Caco-2 (cell line): ENCODE measurements at regions not wholly inside any gene's neighbourhood (a gene's known extent, or its start where the extent isn't known, plus 50 kb on each side); places are given as distances from the start of the nearest gene placed in this dataset.

Source experiments
- BruUV-seq: library from RNA; stranded (reverse); fragments of 400-500 nt; replicated peaks from 2 replicates; lab custom pipeline; 2021; lab: Mats Ljungman, UMichigan
- CTCF ChIA-PET: fragments of 300-600 bp; sonication (Branson Sonifier 250); formaldehyde crosslinking; loops from one replicate; lab custom pipeline; 2022; ENCODE audit warnings: antibody characterized with exemption; lab: Charles Lee
- POLR2A ChIA-PET: fragments of 300-600 bp; sonication (Branson Sonifier 250); formaldehyde crosslinking; loops from one replicate; lab custom pipeline; 2022; ENCODE audit warnings: antibody characterized with exemption; lab: Charles Lee
- DNase-seq, 2 experiments: peaks; one replicate each; pipeline versions ENCODE4 v3.0.0 to v3.0.0-alpha.2; 2020 to 2022
- H3K27me3 ChIP-seq: replicated peaks from 2 replicates; pipeline ENCODE4 v1.6.0; 2011; ENCODE audit warnings: low read length; ENCODE audit not compliant: control insufficient read depth, insufficient read depth
- H3K36me3 ChIP-seq: 2 replicates; pipeline ENCODE4 v1.5.1; 2011; ENCODE audit warnings: low read length; ENCODE audit not compliant: control insufficient read depth, insufficient read depth
- H3K4me1 ChIP-seq: fragments of 250-450 bp; sonication (Bioruptor Pico); 2 replicates; pipeline ENCODE4 v1.5.1; 2020; ENCODE audit warnings: mild to moderate bottlenecking
- H3K4me3 ChIP-seq: 2 replicates; pipeline ENCODE4 v1.5.1; 2011; ENCODE audit warnings: low read depth, mild to moderate bottlenecking, control low read depth, low read length
- H3K9me3 ChIP-seq: fragments of 250-450 bp; sonication (Bioruptor Pico); 2 replicates; pipeline ENCODE4 v1.5.1; 2020; ENCODE audit warnings: mild to moderate bottlenecking, moderate library complexity
- H3K27ac Mint-ChIP-seq: one replicate; pipeline ENCODE4 v1.8.0; 2022; ENCODE audit warnings: mixed read lengths; ENCODE audit not compliant: unreplicated experiment
- H3K27me3 Mint-ChIP-seq: one replicate; pipeline ENCODE4 v1.8.0; 2022; ENCODE audit warnings: mixed read lengths; ENCODE audit not compliant: insufficient read depth, unreplicated experiment
- H3K36me3 Mint-ChIP-seq: one replicate; pipeline ENCODE4 v1.8.0; 2022; ENCODE audit warnings: mild to moderate bottlenecking, mixed read lengths; ENCODE audit not compliant: insufficient read depth, unreplicated experiment
- H3K4me1 Mint-ChIP-seq: one replicate; pipeline ENCODE4 v1.8.0; 2022; ENCODE audit warnings: low read depth, mixed read lengths; ENCODE audit not compliant: unreplicated experiment
- H3K4me3 Mint-ChIP-seq: one replicate; pipeline ENCODE4 v1.8.0; 2022; ENCODE audit warnings: mild to moderate bottlenecking, moderate library complexity, mixed read lengths; ENCODE audit not compliant: unreplicated experiment
- H3K9me3 Mint-ChIP-seq: one replicate; pipeline ENCODE4 v1.8.0; 2022; ENCODE audit warnings: mixed read lengths; ENCODE audit not compliant: unreplicated experiment
- CTCF ChIP-seq, 2 experiments: fragments of 200-600 bp in 1 of 2; IDR thresholded peaks; 1 replicate in 1 of 2; 2 replicates in 1 of 2; pipeline versions ENCODE4 v1.5.1 to v1.8.0; 2011 to 2022; ENCODE audit warnings: antibody characterized with exemption in 1 of 2, control low read depth in 1 of 2, inconsistent platforms in 1 of 2, low read depth in 1 of 2, low read length in 1 of 2, mild to moderate bottlenecking in 1 of 2, moderate library complexity in 1 of 2; ENCODE audit not compliant: insufficient read depth in 1 of 2, severe bottlenecking in 1 of 2, unreplicated experiment in 1 of 2
- intact Hi-C: fragments of 100-400 bp; cut with micrococcal nuclease; formaldehyde crosslinking; loops from one replicate; pipeline ENCODE4 v1.10.0; 2022; ENCODE audit not compliant: unreplicated experiment

GRCh38 chr2:199144036-199144435, 313.7 kb downstream of the SATB2 start:
- H3K36me3 Mint-ChIP-seq: no peaks in the 10 kb centered on the region
- no peak overlapping the region for H3K27ac Mint-ChIP-seq
- no peak overlapping the region for H3K4me3 Mint-ChIP-seq
- H3K4me3 ChIP-seq: no peak overlapping the region
- H3K9me3 Mint-ChIP-seq: peaks cover 14% of the 10 kb centered on the region
- no peaks in the 10 kb centered on the region for H3K4me1 ChIP-seq
- POLR2A ChIA-PET: no interaction called here
- H3K27me3 Mint-ChIP-seq: peaks cover 4% of the 10 kb centered on the region
- H3K27me3 ChIP-seq: no peaks in the 10 kb centered on the region
- no peak for DNase-seq
- CTCF ChIA-PET: no interaction called here
- no peaks in the 10 kb centered on the region for H3K4me1 Mint-ChIP-seq
- no peaks in the 10 kb centered on the region for H3K36me3 ChIP-seq
- no peaks in the 10 kb centered on the region for H3K9me3 ChIP-seq
- no peak for TF ChIP-seq CTCF (IDR thresholded peaks at IDR 0.05; ENCODE audit: insufficient read depth in 1 of 2, low read depth in 1 of 2, low read length in 1 of 2, severe bottlenecking in 1 of 2, unreplicated experiment in 1 of 2)
- BruUV-seq: no TSS peak
- intact Hi-C loops: no loop called here

DNA sequence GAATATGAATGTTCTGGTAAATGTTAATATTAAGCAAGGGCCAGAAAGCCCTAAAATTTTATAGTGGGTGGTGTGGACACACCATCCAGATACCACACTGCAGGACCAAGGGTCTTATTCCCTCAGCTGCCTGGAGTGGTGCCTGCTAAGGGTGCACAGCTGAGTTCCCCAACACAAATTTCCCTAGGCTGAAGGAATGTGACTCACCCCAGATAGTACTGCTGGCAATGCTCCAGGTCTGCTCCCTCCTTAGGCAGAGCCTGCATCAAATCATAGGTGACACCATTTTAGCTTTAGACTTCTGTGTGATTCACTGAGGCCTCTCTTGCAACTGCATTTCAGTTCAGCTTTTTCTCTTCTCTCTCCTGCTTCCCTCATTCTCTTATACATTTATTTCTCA, 321.1 kb downstream of the SATB2 start:
- no peak overlapping the region for H3K4me3 Mint-ChIP-seq
- H3K9me3 Mint-ChIP-seq: no peaks in the 10 kb centered on the region
- H3K4me1 ChIP-seq: no peaks in the 10 kb centered on the region
- no peak for TF ChIP-seq CTCF (IDR thresholded peaks at IDR 0.05; ENCODE audit: insufficient read depth in 1 of 2, low read depth in 1 of 2, low read length in 1 of 2, severe bottlenecking in 1 of 2, unreplicated experiment in 1 of 2)
- H3K27me3 ChIP-seq: no peaks in the 10 kb centered on the region
- no peaks in the 10 kb centered on the region for H3K4me1 Mint-ChIP-seq
- H3K36me3 Mint-ChIP-seq: no peaks in the 10 kb centered on the region
- no peak overlapping the region for H3K4me3 ChIP-seq
- H3K27ac Mint-ChIP-seq: no peak overlapping the region
- no peaks in the 10 kb centered on the region for H3K36me3 ChIP-seq
- POLR2A ChIA-PET: no interaction called here
- H3K27me3 Mint-ChIP-seq: peaks cover 3% of the 10 kb centered on the region
- intact Hi-C loops: no loop called here
- CTCF ChIA-PET: no interaction called here
- BruUV-seq: no TSS peak
- no peaks in the 10 kb centered on the region for H3K9me3 ChIP-seq
- DNase-seq: no peak

DNA sequence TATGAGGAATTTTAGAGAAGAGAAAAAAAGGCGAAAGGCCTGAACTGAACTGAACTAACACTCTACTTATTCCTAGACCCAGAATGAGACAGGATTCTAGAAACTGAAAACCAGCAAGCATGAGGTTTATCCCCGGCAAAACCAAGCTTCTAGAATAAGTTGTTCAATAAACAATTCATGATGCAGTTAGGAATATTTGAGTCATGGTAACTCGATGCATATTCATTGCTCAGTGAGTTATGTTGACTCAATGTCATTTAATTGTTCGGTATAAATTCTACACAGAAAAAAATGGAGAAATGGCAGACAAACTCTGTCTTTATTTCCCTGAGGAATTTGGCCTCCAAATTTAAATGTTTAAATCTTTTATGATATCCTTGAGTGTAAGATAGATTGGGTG, 321.5 kb downstream of the SATB2 start:
- Histone ChIP-seq H3K4me1 (no peaks in the 10 kb centered on the region), H3K27me3 (no peaks in the 10 kb centered on the region), H3K9me3 (no peaks in the 10 kb centered on the region), H3K4me3 (no peak overlapping the region), H3K36me3 (no peaks in the 10 kb centered on the region)
- intact Hi-C loops: no loop called here
- no TSS peak for BruUV-seq
- Mint-ChIP-seq H3K27ac (no peak overlapping the region), H3K4me1 (no peaks in the 10 kb centered on the region), H3K4me3 (no peak overlapping the region), H3K9me3 (no peaks in the 10 kb centered on the region), H3K27me3 (peaks cover 3% of the 10 kb centered on the region), H3K36me3 (no peaks in the 10 kb centered on the region)
- no peak for DNase-seq
- ChIA-PET CTCF (no interaction called here), POLR2A (no interaction called here)
- no peak for TF ChIP-seq CTCF (IDR thresholded peaks at IDR 0.05; ENCODE audit: insufficient read depth in 1 of 2, low read depth in 1 of 2, low read length in 1 of 2, severe bottlenecking in 1 of 2, unreplicated experiment in 1 of 2)
